ENCODE measurements at regions not wholly inside any gene's neighbourhood (a gene's known extent, or its start where the extent isn't known, plus 50 kb on each side); places are given as distances from the start of the nearest gene placed in this dataset.

DNA sequence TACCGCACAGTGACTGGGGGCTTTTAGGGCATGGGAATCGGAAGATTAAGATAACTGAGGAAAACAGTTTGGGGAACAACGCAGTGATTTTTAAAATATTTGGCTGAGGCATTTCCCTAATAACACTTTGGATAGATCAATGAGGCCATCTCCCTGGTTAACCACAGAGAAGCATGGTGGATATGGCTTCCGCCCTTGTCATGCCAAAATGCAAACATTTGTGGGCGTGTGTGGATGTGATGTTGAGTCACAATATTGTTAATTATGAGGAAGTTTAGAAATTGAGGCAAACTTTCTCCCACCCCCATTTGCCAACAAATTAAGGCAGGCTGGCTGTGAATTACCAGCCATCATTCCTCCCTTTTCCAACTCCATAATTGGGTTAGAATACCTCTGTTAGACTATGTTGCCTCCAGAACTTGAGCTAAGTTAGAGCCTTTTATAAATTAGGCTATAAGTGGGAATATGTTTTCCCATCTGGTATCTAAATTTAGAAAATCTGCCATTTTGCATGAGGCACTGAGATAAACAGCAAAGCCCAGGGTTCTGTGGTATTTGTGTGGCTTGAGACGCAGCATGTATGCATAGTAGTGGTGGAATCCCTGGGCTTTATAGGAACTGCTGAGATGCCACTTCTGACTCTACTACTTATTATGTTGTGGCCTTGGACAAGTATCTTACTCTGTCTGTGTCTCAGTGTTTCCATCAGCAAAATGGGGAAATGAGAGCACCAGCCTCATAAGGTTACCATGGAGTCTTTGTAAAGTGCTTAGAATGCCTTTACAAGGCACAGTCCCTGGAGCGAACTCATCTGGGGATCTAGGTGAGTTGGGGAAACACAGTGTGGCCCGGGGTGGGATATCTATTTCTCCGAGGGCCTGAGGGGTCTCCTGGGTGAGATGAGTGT lies 154.6 kb downstream of the C1orf94 start:
- DNase-seq: no peak

DNA sequence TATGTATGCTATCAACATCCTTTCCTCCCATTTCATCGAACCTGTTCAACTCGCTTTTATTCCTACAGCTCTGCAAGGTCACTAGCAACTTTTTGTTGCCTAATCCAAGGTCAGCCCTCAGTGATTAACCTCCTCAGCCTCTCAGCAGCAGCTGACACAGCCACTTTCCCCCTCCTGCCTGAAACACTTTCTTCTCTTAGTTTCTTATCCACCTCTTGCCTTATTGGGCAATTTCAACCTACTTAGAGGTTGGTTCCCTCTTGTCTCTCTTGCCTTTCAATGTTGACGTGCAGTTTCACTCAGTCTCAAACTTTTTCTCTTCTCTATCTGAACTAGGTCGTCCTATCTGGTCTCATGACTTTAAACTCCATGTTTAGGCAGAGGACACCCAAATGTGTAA lies 156.3 kb downstream of the C1orf94 start:
- DNase-seq: no peak

DNA sequence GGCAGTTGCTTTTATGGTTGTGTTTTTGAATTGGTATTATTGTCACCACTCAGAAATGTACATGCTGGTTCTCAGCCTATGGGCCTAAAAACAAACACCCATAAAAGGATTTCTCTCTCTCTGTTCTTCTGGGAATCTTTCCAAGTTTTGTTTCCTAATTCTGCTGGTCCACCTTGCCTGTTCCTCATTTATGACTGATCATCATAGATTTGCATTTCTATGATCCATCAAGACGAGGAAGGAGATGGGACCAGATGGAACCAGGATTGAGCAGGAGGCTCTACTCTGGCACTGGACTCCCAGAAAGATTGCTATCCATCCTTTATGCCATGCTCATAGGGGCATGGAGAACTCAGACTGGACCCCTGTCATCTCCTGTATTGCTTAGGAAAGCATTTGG lies 162.2 kb downstream of the C1orf94 start:
- no peak for DNase-seq

- DNase-seq: no peak
These were observed 165.2 kb downstream of the C1orf94 start for GRCh38 chr1:34341896-34342295.

DNA sequence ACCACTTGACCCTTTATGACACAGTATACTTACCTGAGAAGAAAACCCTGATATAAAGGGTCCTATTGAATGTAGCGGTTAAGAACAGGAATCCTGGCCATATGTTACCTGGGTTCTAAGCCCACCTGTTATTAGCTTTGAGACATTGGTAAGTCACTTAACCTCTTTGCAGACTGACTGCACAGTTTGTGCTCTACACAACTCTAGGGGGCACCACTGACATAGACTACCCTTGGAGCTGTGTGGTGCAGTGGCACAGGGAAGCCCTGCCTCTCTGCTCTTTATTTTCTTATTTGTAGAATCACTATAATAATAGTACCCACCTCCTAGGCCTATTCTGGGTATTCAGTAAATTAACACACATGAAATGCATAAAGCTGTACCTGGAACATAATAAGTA lies 165.6 kb downstream of the C1orf94 start:
- DNase-seq: no peak

- no peak for DNase-seq
These were observed 169.4 kb downstream of the C1orf94 start for GRCh38 chr1:34346128-34346527.

DNA sequence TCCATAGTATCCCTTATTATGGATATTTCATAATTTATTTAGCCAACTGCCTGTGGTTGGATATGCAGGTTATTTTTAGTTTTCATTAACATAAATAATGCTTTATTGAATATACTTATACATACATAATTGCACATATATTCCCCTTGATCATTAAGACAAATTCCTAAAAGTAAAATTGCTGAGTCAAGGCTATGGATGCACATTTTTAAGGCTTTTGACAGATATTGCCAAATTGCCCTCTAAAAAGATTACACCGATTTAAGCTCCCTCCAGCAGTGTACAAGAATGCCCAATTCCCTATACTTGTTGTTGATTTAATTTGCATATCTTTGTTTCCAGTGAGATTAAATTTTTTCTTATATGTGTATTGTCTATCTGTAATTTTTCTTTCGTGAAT lies 176.7 kb downstream of the C1orf94 start:
- no peak for DNase-seq

DNA sequence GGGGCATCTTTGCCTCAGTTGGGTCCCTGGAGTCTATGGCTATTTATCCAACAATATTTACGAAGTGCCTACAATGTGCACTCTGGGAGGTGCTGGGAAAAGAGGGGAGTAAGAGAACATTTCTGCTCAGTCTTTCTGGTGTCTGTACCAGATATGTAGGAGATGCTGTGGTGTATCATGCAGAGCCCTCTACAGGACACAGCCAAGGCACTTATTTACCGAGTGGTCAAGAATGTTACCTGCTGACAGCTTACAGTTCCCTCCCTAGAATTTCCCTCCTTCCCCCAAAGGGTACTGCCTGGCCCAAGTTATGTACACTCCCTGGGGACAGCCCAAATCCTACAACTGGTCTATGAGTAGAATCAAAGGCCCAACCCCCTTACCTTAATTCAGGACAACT lies 177.7 kb downstream of the C1orf94 start:
- no peak for DNase-seq

- DNase-seq: no peak
These were observed 180.1 kb downstream of the C1orf94 start for GRCh38 chr1:34356853-34357252.

GRCh38 chr1:34358636-34359035 lies 181.9 kb downstream of the C1orf94 start:
- DNase-seq: no peak

GRCh38 chr1:34359411-34359810 lies 182.7 kb downstream of the C1orf94 start:
- no peak for DNase-seq

- DNase-seq: no peak
These were observed 183.9 kb downstream of the C1orf94 start for GRCh38 chr1:34360574-34360973.

DNA sequence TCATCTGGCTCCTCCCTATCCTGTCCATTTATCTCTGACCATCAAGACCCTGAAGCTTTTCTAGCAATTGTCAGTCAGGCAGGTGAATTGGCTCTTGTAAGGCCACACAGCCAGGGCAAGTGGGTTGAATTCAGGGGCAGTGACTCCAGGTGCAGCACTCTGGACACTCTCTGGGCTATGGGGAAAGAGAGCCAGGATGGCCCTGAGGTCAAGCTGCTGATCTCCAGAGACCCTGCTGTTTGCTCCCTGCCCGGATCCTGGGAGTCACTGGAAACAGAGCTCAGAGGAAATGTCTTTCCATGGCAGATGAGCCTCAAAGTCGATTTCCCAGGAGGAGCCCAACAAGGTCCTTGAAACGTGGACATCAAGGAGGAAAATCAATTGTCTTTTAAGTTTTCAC lies 184.4 kb downstream of the C1orf94 start:
- no peak for DNase-seq

DNA sequence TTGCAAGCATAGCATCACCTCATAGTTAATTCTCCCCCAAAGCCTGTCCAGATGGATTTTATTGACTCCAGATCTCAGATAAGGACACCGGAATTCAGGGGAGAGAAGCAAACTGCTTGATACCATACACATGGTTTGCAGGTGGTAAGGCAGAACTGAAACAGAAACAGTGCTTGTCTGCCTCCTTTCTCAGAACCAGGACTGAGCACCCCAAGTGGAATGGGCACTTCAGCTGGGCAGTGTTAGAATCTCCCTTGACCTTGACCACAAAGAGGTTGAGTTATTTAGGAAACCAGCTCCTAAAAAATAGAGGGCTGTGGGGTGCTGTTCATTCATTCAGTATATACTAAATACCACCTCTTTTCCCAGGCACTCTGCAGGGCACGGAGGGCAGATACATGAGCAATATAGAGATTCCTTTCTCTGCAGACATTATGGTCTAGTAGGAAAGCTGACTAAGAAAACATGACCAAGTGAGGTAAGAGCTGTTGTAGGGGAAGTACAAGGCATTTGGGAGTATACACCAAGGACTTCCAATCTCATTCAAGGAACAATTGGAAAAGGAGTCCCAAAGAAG lies 185.2 kb downstream of the C1orf94 start:
- DNase-seq: no peak

DNA sequence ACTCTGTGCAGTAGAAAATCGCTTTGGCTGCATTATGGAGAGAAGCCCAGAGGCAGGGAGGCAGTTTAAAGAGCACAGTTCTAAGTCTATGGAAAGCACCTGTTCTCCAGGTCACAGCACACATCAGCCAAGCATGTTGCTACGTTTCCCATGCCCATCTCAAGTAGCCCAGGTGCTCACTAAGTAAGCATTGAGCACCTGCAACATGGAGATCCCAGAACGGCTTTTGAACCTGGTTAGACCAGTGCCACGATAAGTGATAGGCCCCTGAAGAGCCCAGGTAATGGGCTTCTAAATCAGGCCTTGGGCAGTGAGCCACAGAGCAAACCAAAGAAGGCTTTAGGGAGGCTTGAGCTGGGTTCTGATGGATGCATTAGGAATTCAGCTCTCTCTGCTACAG lies 186.2 kb downstream of the C1orf94 start:
- DNase-seq: no peak

- DNase-seq: no peak
These were observed 186.7 kb downstream of the C1orf94 start for GRCh38 chr1:34363447-34363846.

DNA sequence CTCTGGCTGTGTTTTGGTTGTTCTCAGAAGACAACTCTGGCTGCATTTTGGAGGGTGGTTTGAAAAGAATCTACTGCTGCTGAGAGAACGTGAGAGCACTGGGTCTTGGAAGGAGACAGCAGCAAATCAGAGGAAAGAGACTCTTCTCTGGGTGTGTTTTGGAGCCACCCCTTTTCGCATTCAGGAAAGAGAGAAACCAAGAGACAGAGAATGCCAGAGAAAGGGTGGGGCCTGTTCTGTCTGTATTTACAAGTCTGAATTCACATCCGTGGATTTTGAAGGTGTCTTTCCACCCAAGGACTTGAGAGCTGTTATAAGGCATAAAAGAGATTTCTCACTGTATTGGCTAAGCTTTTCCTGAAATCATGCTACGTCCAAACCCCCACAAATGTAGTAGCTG lies 187.2 kb downstream of the C1orf94 start:
- DNase-seq: no peak

GRCh38 chr1:34364376-34364775 lies 187.7 kb downstream of the C1orf94 start:
- DNase-seq: no peak

- DNase-seq: no peak
These were observed 188.6 kb downstream of the C1orf94 start for GRCh38 chr1:34365295-34365694.

DNA sequence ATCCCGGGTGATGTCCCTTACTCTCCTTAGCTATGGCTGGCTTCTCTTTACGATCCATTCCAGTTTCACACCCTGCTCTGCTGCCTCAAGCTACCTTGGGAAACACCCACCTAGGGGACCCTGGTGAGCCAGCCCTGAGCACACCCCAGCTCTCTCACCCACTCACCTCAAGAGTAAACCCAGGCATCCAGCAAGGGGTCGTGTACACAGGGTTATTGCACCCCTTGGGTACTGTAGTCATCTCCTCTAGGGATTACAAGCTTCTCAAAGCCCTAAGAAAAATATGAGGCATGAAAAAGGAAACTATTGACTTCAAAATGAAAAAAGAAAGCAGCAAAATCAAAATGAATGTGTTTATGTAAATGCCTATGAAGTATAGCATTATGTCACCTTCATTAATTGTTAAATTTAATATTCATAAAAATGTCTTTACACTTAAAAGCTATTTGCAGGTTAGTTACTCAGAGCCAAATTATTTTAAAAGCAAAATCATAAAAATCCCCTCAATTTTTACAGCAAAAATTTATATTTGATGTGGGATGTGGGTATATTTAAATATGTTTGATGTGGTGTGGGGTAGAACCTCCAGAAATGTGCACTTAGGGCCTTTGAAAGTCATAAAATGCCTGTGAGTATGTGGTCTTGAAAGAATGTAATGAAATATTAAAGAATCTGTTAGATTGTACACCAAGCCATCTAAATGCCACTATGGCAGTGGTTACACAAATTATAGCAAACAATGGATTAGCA lies 190.3 kb downstream of the C1orf94 start:
- no peak for DNase-seq

DNA sequence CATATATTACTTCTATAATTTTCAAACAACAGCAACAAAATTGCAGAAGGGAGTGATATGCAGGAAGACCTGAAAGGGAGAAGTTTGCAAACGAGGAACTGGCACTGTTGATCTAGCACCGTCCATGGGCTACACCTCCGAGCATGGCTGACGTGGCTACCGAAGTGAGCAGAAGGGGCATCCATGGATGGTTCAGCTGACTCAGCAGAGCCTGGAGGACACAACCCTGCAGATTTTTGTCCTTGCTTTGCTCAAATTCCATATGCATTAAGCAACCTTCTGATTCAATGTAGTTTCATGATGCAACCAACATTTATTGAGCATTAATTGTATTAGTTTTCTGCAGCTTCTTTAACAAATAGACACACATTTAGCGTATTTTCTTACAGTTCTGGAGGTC lies 191.2 kb downstream of the C1orf94 start:
- DNase-seq: no peak

DNA sequence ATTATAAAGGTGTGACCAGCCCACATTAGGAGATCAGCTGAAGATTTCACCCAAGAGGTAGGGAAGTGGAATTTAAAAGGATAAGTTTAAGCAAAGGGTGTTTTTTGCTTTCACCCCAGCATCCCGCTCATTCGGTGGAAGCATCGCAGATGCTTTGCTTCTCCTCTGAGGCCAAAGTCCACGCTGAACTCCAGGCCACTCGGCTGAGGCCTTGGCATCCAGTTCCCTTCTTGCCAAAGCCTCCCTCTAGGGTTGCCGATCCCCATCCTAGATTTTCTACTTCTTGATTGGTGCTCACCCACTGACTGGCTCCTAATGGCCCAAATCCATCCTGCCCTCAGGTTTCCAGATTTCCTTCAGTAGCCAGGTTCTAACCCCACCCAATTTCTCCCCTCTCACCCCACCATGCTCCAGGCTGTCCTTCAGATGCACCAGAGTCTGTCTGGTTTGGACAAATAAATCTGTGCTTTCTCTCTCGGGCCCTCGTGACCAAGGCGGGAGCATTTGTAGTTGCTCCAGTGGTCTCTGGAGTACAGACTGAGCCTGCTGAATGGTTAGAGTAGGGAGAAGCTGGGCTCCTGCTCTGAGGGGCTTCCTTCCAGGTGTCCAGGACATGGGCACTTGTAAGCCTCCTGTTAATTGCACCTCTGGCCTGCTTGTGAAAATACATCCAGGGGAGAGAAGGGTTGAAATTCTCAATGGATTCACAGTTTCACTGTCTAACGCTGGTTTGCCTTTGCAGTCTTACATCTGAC lies 193.2 kb downstream of the C1orf94 start:
- DNase-seq: no peak

- no peak for DNase-seq
These were observed 194.0 kb downstream of the C1orf94 start for GRCh38 chr1:34370748-34371147.

All from stimulated activated CD4-positive, alpha-beta T cell treated with anti-CD3 and anti-CD28 coated beads, Interleukin-4, amount 100 ng/mL, for 4 hours (primary cell).